GM19438 (cell line): ENCODE measurements at regions not wholly inside any gene's neighbourhood (a gene's known extent, or its start where the extent isn't known, plus 50 kb on each side); places are given as distances from the start of the nearest gene placed in this dataset.
"Not testable (repeated sequence)": the region's sequence is repeated elsewhere in the genome, so short reads cannot be mapped to it uniquely, and the experiment has no call there.

Experiments used
- ATAC-seq: cut with Tn5 transposase; IDR thresholded peaks from one replicate; pipeline ENCODE4 v1.9.1; 2021; ENCODE audit warnings: low read depth; ENCODE audit not compliant: unreplicated experiment

DNA sequence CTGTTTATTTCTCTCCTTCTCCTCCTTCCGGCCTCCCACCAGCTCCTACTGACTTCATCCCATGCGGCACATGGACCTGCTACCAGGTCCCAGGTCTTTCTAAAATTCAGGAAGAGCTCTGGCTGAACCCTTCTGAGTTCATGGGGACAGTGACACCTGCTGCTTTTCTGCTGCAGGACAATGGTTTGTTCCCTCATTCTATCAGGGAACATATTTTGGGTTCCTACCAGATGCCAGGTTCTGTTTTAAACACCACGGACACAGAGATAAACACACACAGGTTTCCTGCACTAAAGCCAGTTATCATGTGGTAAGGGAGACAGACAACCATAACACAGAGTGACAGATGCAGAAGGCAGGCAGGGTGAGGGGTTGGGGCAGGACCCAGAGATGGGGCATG, 114.0 kb upstream of the RAB4A start:
- ATAC-seq: no peak

DNA sequence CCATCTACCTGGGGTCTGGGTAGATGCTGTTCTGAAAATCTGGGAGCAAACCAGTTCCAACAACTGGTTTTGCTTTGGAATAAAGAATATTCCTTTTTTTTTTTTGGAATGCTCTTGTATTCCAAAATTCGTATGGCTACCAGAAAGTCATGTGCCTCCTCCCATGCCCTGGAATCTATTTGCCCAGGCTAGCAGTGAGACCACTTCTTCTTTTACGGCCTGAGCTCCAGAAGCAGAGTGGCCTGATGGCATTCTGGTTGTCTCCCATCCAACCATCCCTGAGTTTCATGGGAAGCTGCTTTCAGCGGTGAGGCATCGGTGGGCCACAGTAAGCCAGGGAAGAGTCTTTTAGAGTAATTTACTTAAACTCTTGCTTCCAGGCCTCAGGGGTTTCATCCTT, 113.4 kb upstream of the RAB4A start:
- no peak for ATAC-seq

- ATAC-seq: no peak
Measured at GRCh38 chr1:229158341-229158921, 112.5 kb upstream of the RAB4A start.

DNA sequence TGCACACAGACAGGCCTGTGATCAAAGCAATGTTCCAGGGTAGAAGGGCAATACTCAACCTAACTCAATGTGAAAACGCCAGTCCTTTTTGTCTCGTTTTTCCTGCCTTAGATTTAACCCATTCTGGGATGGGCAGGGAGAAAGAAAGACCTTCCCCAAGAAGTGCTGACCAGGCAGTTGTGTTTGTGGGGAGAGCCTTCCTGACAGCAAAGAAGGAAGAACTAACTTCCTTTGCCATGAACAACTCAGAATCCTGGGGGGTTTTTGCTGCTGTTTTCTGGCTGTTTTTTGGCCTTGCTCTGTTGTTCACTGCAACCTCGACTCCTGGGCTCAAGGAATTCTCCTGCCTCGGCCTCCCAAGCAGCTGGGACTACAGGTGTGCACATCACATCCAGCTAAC, 112.0 kb upstream of the RAB4A start:
- ATAC-seq: no peak

GRCh38 chr1:229159668-229160544, 111.0 kb upstream of the RAB4A start:
- no peak for ATAC-seq

GRCh38 chr1:229161740-229162139, 109.2 kb upstream of the RAB4A start:
- no peak for ATAC-seq

DNA sequence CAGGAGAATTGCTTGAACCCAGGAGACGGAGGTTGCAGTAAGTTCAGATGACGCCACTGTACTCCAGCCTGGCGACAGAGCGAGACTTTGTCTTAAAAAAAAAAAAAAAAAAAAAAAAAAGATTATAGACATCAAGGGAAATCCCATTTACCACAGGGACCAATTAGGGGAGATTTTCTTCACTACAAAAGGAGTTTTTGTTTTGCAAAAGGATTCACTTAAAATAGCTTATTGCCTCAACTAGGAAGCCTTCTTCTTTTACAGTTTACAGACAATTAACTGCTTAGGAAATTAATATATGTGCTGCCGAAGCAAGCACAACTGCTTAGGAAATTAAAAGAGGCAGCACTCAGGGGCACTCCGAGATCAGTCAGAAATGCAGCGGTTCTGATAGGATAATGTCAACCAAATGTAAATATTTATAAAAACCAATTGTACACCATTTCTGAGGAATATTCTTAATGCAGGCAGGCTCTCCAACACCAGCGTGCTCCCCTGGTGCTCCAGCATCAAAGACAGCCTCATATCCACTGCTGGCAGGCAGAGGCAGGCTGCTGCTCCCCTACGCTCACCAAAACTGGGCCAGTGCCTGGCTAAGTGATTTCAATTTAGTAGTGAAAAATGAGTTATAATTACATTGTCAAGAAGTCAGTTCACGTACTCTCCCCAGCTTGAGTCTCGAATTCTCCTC, 107.9 kb upstream of the RAB4A start:
- no peak for ATAC-seq

DNA sequence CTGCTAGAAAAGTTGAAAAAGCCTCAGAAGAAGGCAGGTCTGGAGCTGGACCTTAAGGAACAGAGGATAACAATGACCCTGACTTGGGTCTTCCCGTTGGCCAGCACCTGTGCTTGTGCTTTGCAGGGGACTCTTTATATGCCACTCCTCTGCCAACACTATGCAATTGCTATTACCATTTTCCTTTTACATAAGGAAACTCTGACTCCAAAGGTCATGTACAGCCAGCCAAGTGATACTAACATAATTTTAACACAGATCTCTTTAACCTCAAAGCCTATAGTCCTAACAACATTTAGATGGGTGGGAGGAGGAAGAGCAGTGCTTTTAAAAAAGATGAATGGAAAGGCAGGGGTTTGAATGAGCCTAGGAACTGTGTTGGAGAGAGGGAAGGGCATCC, 106.6 kb upstream of the RAB4A start:
- no peak for ATAC-seq

DNA sequence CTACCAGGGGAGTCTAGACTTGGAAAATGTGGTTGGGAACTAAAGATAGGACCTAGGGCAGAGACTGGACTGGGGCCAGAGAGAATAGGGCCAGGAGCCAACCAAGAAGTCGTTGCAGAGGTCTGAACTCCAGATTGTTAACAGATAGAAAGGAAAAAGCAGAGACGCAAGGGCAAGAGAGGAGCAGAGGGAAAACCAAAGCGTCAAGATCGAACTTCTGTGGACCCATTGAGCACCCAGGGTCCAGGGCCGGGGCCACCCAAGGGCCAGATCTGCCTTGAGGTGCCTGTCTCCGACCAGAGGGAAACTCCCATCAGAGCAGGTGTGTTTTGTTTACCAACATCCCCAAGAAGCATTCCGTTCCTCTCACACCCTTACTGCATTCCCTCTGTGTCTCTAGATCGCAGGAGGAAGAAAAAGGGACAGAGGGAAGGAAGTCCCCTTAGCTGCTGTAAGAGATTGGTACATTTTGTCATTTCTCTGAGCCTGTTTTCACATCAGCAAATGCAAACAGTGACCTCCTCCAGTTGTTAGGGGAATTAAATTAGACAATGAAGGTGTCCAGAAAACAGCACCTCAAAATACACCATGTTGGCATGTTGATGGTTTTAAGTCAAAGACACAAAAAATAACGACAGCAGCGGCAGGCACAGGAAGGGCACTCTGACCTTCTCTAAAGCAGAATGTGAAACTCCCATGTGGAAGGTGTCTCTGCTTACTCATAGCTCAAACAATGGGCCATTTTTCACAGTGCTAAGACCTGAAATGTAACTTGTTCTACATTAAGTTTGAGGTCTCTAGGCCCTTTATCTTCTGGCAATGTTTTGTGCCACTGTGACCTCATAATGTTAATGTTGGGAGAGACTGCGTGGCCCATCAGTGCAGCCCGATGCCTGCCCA, 105.8 kb upstream of the RAB4A start:
- ATAC-seq: no peak

DNA sequence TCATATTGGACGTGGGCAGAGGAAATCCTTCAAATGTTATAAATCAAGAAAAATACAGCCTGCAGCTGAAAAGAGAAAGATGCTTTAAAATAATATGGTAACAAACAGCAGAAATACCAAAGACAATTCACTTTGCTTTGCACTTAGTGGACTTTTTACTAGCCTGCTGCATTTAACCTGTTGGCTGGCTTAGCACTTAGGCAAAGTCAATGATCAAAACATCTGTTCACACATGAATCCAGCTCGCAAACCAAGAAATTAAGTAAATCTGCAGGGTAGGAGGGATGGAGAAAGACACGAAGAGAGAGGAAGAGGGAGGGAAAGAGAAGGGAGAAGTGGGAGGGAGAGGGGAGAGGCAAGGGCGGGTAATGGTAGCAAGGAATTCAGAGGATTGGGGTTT, 103.6 kb upstream of the RAB4A start:
- ATAC-seq: no peak

GRCh38 chr1:229169399-229169798, 101.5 kb upstream of the RAB4A start:
- ATAC-seq: no peak

GRCh38 chr1:229170274-229170673, 100.6 kb upstream of the RAB4A start:
- ATAC-seq: no peak

DNA sequence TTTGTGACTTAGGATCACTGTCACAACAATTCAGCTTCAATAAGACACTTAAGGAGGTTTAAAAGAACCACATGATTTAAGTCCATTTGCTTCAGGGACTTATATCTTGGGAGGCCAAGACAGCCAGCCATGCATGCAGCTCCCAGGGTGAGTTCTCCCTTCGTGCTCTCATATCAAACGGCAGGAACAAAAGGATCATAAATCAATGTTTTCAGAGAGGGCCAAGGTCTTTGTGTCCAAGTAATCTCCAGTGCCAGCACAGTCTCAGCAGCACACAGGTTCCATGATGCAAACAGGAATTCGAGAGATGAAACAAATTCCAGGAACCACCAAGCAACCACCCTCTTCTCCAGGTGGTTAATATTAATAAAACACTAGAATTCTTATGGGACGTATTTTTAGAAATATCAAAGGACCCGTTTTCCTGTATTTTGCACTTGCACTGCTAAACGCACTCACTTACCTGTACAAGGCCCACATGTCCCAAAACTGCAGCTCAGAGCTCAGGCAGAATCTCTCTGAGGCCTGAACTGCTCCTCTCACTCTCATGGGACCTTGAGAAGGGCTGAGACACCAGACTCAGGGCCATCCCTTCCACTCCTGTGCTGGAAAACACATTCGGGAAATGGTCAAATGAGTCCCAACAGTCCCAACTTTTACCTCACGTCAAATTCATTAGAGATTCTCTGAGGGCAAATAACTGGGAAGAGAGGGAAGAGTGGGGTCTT, 100.0 kb upstream of the RAB4A start:
- no peak for ATAC-seq

DNA sequence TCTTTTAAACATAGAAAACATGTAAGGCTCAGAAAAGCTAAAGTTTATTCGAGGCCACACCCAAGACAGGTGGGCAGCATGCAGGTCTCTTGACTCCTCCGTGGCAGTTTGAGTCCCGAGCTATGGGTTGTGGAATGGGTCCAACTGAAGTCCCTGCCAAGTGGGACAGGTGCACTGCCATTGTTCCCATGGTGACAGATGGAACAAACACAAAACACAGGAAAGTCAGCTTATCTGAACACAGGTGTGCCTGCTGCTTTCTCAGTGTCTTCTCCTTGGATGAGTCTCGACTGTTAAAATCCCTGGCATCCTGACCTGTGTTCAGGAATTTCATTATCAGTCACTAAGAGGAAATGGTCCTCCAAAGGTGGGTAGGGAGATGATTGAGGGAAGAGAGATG, 99.0 kb upstream of the RAB4A start:
- no peak for ATAC-seq

GRCh38 chr1:229173491-229174476, 97.1 kb upstream of the RAB4A start:
- not testable (repeated sequence) for ATAC-seq

DNA sequence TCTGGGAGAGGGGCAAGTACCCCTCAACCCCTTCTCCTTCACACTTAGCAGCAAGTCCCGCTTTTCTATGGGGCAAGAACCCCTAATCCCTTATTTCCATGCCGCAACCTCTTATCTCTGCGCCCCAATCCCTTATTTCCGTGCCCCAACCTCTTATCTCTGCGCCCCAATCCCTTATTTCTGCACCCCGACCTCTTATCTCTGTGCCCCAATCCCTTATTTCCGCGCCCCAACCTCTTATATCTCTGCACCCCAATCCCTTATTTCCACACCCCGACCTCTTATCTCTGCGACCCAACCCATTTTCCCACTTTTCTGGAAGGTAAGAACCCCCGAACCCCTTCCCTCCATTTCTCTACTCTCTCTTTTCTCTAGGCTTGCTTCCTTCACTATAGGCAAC, 95.6 kb upstream of the RAB4A start:
- not testable (repeated sequence) for ATAC-seq

- ATAC-seq: not testable (repeated sequence)
Measured at GRCh38 chr1:229176457-229176856, 94.5 kb upstream of the RAB4A start.

GRCh38 chr1:229180161-229180560, 90.8 kb upstream of the RAB4A start:
- ATAC-seq: no peak

DNA sequence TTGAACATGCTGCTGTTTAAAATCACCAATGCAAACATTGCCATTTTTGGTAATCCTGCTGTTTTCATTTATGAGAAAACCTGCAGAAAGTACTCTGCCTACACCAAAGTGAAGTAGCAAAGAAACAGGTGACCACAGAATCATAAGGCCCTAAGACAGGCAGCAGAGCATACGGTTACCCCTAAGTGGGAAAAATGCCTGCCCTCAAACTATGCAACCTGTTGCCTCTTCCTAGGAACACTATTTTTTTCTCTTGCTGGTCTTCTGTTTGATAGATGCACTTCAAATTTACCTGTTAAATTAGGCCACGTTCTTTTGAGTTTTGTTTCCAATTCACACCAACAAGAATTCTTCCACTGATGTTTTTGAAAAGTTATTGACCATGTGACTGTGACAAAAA, 89.5 kb upstream of the RAB4A start:
- ATAC-seq: no peak
